GM18505 (cell line): ENCODE measurements at regions not wholly inside any gene's neighbourhood (a gene's known extent, or its start where the extent isn't known, plus 50 kb on each side); places are given as distances from the start of the nearest gene placed in this dataset.

Experiments
- ATAC-seq: cut with Tn5 transposase; IDR thresholded peaks from one replicate; pipeline ENCODE4 v1.9.1; 2021; ENCODE audit not compliant: unreplicated experiment
- POLR2A ChIP-seq: IDR thresholded peaks from 4 replicates; pipeline ENCODE4 v1.6.1; 2011; ENCODE audit warnings: borderline replicate concordance; ENCODE audit not compliant: insufficient read depth, insufficient read length; ENCODE audit errors: extremely low read depth

GRCh38 chr5:118257066-118257465 lies 731.3 kb downstream of the DTWD2 start:
- no peak for TF ChIP-seq POLR2A
- no peak for ATAC-seq

- ATAC-seq, result no peak
- no peak for TF ChIP-seq POLR2A
Measured at GRCh38 chr5:118253225-118254061, 734.9 kb downstream of the DTWD2 start.

- TF ChIP-seq POLR2A, result no peak
- peak; percentile 60 for ATAC-seq
Measured at GRCh38 chr5:118249386-118249785, 739.0 kb downstream of the DTWD2 start.

GRCh38 chr5:118247458-118247857 lies 740.9 kb downstream of the DTWD2 start:
- no peak for ATAC-seq
- no peak for TF ChIP-seq POLR2A

GRCh38 chr5:118243613-118244012 lies 744.7 kb downstream of the DTWD2 start:
- no peak for ATAC-seq
- no peak for TF ChIP-seq POLR2A

- no peak for ATAC-seq
- no peak for TF ChIP-seq POLR2A
Measured at GRCh38 chr5:118243068-118243467, 745.3 kb downstream of the DTWD2 start.

- TF ChIP-seq POLR2A, result no peak
- ATAC-seq, result peak; percentile 80
Measured at GRCh38 chr5:118236108-118236849, 752.1 kb downstream of the DTWD2 start.

GRCh38 chr5:118233606-118234005 lies 754.7 kb downstream of the DTWD2 start:
- TF ChIP-seq POLR2A, result no peak
- no peak for ATAC-seq

GRCh38 chr5:118228489-118228888 lies 759.9 kb downstream of the DTWD2 start:
- no peak for TF ChIP-seq POLR2A
- no peak for ATAC-seq

- TF ChIP-seq POLR2A, result no peak
- no peak for ATAC-seq
Measured at GRCh38 chr5:118224546-118224945, 763.8 kb downstream of the DTWD2 start.

- no peak for ATAC-seq
- TF ChIP-seq POLR2A, result no peak
Measured at GRCh38 chr5:118220556-118221195, 767.7 kb downstream of the DTWD2 start.

GRCh38 chr5:118211606-118212005 lies 776.7 kb downstream of the DTWD2 start:
- ATAC-seq, result no peak
- TF ChIP-seq POLR2A, result no peak

GRCh38 chr5:118208031-118208453 lies 780.3 kb downstream of the DTWD2 start:
- no peak for ATAC-seq
- no peak for TF ChIP-seq POLR2A
